ENCODE measurements at regions not wholly inside any gene's neighbourhood (a gene's known extent, or its start where the extent isn't known, plus 50 kb on each side); places are given as distances from the start of the nearest gene placed in this dataset.

DNA sequence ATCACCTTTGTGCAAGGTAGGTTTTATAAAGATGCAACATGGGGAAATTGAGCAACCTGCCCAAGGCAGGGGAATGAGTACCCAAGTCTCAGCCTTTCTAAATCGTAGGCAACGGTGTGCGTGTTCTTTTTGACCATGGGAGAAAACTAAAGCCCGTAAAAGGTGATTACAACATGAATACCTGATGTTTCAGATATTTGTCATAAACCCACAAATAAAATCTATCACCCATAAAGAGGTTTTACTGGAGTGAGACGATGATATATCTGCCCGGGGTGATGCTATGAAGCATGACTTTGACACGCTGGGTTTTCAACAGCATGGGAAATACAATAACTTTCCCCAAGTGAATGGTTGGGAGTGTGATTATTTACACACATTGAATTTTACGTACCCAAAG lies 406.3 kb upstream of the KLF6 start:
- no peak for TF ChIP-seq CTCF (IDR thresholded peaks at IDR 0.05; ENCODE audit: insufficient read depth, low read depth, low read length)
- TF ChIP-seq EZH2 (IDR thresholded peaks at IDR 0.05; ENCODE audit: insufficient read depth, low read length), result no peak
